GM12874 (cell line): ENCODE measurements at regions not wholly inside any gene's neighbourhood (a gene's known extent, or its start where the extent isn't known, plus 50 kb on each side); places are given as distances from the start of the nearest gene placed in this dataset.

Experiments used
- TF ChIP-seq, protein P1 (sequence below): IDR thresholded peaks from 2 replicates; pipeline ENCODE4 v1.5.1; 2011; ENCODE audit warnings: low read depth, mild to moderate bottlenecking, control low read depth, low read length, moderate library complexity; ENCODE audit not compliant: insufficient read depth

DNA sequence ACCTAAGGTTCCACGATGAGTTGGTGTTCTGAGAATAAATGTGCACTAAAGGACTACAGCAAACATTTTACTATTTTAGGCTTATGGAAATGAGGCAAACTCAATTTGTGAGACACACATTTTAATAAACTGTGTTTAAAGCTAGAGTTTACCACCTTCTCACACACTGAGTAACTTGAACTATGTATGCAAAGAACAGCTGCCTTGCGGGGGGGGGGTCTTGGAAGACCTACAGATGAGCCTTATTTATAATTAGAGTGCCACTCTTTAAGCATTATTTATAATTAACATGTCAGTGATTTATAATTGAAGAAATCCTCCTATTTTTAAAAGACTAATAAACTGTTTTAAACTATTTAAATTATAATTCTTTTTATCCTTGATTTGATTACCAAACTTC, 300.4 kb downstream of the DLEU7 start:
- TF ChIP-seq, protein P1, sequence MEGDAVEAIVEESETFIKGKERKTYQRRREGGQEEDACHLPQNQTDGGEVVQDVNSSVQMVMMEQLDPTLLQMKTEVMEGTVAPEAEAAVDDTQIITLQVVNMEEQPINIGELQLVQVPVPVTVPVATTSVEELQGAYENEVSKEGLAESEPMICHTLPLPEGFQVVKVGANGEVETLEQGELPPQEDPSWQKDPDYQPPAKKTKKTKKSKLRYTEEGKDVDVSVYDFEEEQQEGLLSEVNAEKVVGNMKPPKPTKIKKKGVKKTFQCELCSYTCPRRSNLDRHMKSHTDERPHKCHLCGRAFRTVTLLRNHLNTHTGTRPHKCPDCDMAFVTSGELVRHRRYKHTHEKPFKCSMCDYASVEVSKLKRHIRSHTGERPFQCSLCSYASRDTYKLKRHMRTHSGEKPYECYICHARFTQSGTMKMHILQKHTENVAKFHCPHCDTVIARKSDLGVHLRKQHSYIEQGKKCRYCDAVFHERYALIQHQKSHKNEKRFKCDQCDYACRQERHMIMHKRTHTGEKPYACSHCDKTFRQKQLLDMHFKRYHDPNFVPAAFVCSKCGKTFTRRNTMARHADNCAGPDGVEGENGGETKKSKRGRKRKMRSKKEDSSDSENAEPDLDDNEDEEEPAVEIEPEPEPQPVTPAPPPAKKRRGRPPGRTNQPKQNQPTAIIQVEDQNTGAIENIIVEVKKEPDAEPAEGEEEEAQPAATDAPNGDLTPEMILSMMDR: no peak

GRCh38 chr13:50543782-50544181, 299.7 kb downstream of the DLEU7 start:
- TF ChIP-seq, protein P1: no peak

- TF ChIP-seq, protein P1: no peak
Measured at GRCh38 chr13:50544211-50544610, 299.3 kb downstream of the DLEU7 start.

DNA sequence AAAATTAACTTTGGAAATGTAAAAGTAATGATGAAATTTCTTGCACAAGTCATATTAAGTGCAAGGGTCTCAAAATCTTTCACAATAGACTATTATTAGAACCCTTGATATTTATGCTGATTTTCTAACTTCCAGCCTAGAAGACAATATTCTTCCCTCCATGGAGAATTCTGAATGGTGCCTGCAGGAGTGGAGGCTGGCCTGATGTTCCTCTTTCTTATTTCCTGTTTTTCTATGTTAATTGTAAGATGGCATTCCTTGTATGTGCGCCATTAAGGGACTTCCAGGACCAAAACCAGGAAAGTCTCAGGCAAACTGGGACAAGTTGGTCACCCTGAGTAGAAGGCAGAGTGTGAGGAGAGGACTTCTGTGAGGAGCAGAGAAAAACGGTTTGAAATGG, 294.9 kb downstream of the DLEU7 start:
- TF ChIP-seq, protein P1: no peak

GRCh38 chr13:50549221-50549942, 294.1 kb downstream of the DLEU7 start:
- TF ChIP-seq, protein P1: no peak

DNA sequence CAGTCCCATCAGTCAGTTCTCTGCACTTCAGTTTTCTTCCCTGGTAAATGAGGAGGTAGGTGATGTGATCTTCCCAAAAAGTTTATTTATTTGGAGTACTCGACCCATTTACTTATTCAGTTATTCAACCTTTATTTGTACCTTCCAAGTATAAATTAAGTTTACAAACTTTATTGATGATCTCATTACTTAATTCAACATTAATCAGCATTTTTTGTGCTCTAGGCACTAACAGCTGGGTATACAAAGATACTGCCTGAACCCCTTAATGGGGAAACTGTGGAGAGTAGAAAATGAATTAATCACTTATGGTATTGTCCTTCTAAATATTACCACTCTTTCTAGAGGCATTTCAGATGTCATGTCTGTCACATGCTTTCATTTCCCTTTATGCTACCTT, 293.3 kb downstream of the DLEU7 start:
- TF ChIP-seq, protein P1: no peak

DNA sequence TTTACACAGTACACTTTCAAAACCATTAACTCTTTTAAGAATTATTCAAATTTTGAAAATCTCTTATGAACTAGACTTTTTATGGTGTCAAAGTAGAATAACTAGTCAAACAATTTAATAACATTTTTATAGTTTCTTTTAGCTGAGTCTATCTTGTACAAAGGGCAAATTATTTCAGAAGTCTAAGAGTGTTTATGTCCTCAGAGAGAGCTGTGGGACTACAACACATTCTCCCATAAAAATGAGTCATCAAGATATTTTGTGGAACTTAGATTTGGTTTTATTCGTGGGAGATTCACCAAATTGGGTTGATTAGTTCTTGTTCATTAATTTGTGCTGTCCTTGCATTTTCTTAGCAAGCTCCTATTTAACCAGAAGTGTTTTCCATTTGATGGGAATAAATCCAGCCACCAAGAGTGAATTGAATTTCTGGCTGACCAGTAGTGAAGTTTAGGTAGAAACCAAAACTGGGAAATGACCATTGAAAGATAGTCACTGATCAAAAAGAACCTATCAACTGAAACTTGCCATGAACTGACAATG, 291.0 kb downstream of the DLEU7 start:
- TF ChIP-seq, protein P1: no peak
